ENCODE measurements at regions not wholly inside any gene's neighbourhood (a gene's known extent, or its start where the extent isn't known, plus 50 kb on each side); places are given as distances from the start of the nearest gene placed in this dataset.

DNA sequence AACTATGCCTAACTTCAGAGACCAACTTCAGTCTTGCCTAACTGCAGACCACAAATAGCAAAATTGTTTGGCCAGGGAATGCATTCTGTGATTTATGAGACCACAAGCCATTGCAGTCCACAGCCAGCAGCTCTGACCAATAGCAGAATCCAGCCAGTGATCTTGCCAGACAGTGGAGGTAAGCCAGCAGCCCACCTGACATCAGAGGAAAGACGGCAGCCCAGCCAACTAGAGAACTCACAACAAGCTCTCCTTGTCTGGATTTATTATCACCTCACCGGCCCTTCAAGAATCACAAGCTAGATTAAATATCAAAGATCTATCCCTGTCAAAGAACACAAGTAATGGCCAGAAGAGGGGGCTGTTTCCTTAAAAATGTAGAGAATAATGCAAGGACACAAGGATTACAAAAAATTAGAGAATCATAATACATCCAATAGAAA is 66.5 kb upstream of the SLC35F1 start:
- no peaks in the 10 kb centered on the region for H3K27me3 ChIP-seq (ENCODE audit: low read depth)
- H3K9me3 ChIP-seq, result no peaks in the 10 kb centered on the region
- in situ Hi-C loops (cut with MboI; ENCODE audit: low sequenced_read_pairs), result loop anchor here (10.0 to 25.0 kb wide), 2 partner anchors 424 to 672 kb away; no protein-coding TSS in a partner anchor
- DNase-seq (ENCODE audit: low spot score in 2 of 2), result peak; percentile 45 to 69
- H3K4me1 ChIP-seq, result peaks cover 16% of the 10 kb centered on the region
- no peaks in the 10 kb centered on the region for H3K36me3 ChIP-seq (replicated peaks)
- H3K4me3 ChIP-seq, result no peak overlapping the region

DNA sequence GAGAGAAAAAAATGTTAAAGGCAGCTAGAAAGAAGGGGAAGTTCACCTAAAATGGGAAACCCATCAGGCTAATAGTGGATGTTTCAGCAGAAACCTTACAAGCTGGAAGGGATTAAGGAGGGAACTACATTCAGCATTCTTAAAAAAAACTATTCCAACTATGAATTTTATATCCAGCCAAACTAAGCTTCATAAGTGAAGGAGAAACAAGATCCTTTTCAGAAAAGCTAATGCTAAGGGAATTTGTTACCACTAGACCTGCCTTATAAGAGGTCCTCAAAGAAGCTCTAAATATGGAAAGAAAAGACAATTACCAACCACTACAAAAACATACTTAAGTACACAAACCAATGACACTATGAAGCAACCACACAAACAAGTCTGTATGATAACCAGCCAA is 59.2 kb upstream of the SLC35F1 start:
- H3K27me3 ChIP-seq (ENCODE audit: low read depth), result no peaks in the 10 kb centered on the region
- DNase-seq (ENCODE audit: low spot score in 2 of 2), result no peak
- H3K36me3 ChIP-seq (replicated peaks), result no peaks in the 10 kb centered on the region
- in situ Hi-C loops (cut with MboI; ENCODE audit: low sequenced_read_pairs), result loop anchor here (10.0 to 25.0 kb wide), 2 partner anchors 417 to 664 kb away; no protein-coding TSS in a partner anchor
- no peak overlapping the region for H3K4me3 ChIP-seq
- no peaks in the 10 kb centered on the region for H3K4me1 ChIP-seq
- no peaks in the 10 kb centered on the region for H3K9me3 ChIP-seq

- Histone ChIP-seq H3K9me3 (no peaks in the 10 kb centered on the region), H3K27me3 (ENCODE audit: low read depth) (no peaks in the 10 kb centered on the region), H3K4me1 (no peaks in the 10 kb centered on the region), H3K4me3 (no peak overlapping the region), H3K36me3 (replicated peaks) (no peaks in the 10 kb centered on the region)
- no peak for DNase-seq (ENCODE audit: low spot score in 2 of 2)
- in situ Hi-C loops (cut with MboI; ENCODE audit: low sequenced_read_pairs), result loop anchor here (10.0 to 25.0 kb wide), 2 partner anchors 416 to 663 kb away; no protein-coding TSS in a partner anchor
These were observed 58.0 kb upstream of the SLC35F1 start for GRCh38 chr6:117849087-117849486.

Data from HAP-1 (cell line).